Activated naive CD8-positive, alpha-beta T cell (primary cell): ENCODE measurements at regions not wholly inside any gene's neighbourhood (a gene's known extent, or its start where the extent isn't known, plus 50 kb on each side); places are given as distances from the start of the nearest gene placed in this dataset.
"Not testable (repeated sequence)": the region's sequence is repeated elsewhere in the genome, so short reads cannot be mapped to it uniquely, and the experiment has no call there.

Source experiments
- H3K27ac Mint-ChIP-seq: one replicate; pipeline ENCODE4 v1.8.0; 2021; ENCODE audit warnings: mixed read lengths
- H3K27me3 Mint-ChIP-seq: one replicate; pipeline ENCODE4 v1.8.0; 2021; ENCODE audit warnings: mixed read lengths
- H3K36me3 Mint-ChIP-seq: one replicate; pipeline ENCODE4 v1.8.0; 2021; ENCODE audit warnings: mixed read lengths
- H3K4me1 Mint-ChIP-seq: one replicate; pipeline ENCODE4 v1.8.0; 2021; ENCODE audit warnings: low read depth, mixed read lengths
- H3K4me3 Mint-ChIP-seq: one replicate; pipeline ENCODE4 v1.8.0; 2021; ENCODE audit warnings: mild to moderate bottlenecking, mixed read lengths
- H3K9me3 Mint-ChIP-seq: one replicate; pipeline ENCODE4 v1.8.0; 2021; ENCODE audit warnings: low read depth, mixed read lengths

DNA sequence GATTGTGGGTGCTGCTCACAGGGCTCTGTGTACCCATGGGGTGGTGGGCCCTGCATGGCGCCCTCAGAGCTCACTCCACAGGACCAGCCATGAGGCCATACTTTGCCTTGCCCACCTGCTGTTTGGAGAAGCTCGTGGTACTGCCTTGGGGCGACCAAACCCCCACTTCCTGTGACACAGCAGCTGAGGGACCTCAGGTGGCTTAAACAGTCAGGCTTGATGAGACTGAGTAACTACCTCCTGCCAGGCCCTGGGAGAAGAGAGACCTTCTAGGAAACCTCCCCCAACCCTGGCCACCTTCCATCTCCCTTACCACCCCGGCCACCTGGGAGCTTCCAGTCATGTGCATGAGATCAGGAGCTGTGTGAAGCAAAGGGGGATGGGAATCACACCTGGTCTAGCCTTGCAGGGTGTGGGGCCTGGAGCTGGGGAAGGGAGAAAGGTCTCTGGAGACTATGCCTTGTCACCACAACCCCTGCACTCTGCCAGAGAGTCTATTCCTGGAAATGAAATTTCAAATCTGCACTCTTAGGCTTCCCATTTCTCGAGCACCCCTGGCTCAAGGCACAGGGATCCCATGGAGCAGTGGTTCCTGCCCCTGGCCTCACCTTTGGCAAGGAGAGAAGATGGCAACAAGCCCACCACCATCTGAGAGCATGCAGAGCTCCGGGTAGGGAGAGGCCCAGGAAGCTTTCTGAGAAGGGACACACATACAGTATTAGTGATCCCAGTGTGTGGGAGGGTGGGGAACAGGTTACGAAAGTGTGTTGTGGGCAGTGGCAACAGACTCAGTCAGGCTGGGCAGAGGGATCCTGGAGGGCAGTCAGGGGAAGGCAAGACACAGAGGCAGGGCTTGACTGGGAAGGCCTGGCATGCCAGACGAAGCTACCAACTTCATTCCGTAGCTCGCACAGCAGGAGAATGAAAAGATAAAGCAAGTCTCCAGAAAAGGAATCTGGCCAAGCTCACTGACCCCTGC lies 125.0 kb downstream of the URI1 start:
- Mint-ChIP-seq H3K27me3 (peaks cover 1% of the 10 kb centered on the region), H3K4me3 (no peak overlapping the region), H3K36me3 (peaks cover 2% of the 10 kb centered on the region), H3K9me3 (no peaks in the 10 kb centered on the region), H3K27ac (no peak overlapping the region), H3K4me1 (no peaks in the 10 kb centered on the region)

GRCh38 chr19:30067956-30068506 lies 126.0 kb downstream of the URI1 start:
- H3K36me3 Mint-ChIP-seq, H3K27ac Mint-ChIP-seq, H3K9me3 Mint-ChIP-seq, H3K27me3 Mint-ChIP-seq, H3K4me3 Mint-ChIP-seq, H3K4me1 Mint-ChIP-seq: not testable (repeated sequence)

- no peak overlapping the region for H3K4me3 Mint-ChIP-seq
- no peaks in the 10 kb centered on the region for H3K9me3 Mint-ChIP-seq
- H3K27ac Mint-ChIP-seq, result no peak overlapping the region
- peaks cover 2% of the 10 kb centered on the region for H3K36me3 Mint-ChIP-seq
- no peaks in the 10 kb centered on the region for H3K4me1 Mint-ChIP-seq
- H3K27me3 Mint-ChIP-seq, result peaks cover 1% of the 10 kb centered on the region
Measured at GRCh38 chr19:30068528-30069395, 126.7 kb downstream of the URI1 start.

- Mint-ChIP-seq H3K27me3 (peaks cover 1% of the 10 kb centered on the region), H3K27ac (no peak overlapping the region), H3K36me3 (peaks cover 2% of the 10 kb centered on the region), H3K4me3 (no peak overlapping the region), H3K4me1 (no peaks in the 10 kb centered on the region), H3K9me3 (no peaks in the 10 kb centered on the region)
Measured at GRCh38 chr19:30069535-30070197, 127.6 kb downstream of the URI1 start.

- Mint-ChIP-seq H3K27me3 (peaks cover 1% of the 10 kb centered on the region), H3K9me3 (no peaks in the 10 kb centered on the region), H3K36me3 (peaks cover 2% of the 10 kb centered on the region), H3K27ac (no peak overlapping the region), H3K4me1 (no peaks in the 10 kb centered on the region), H3K4me3 (no peak overlapping the region)
Measured at GRCh38 chr19:30070198-30070967, 128.3 kb downstream of the URI1 start.

DNA sequence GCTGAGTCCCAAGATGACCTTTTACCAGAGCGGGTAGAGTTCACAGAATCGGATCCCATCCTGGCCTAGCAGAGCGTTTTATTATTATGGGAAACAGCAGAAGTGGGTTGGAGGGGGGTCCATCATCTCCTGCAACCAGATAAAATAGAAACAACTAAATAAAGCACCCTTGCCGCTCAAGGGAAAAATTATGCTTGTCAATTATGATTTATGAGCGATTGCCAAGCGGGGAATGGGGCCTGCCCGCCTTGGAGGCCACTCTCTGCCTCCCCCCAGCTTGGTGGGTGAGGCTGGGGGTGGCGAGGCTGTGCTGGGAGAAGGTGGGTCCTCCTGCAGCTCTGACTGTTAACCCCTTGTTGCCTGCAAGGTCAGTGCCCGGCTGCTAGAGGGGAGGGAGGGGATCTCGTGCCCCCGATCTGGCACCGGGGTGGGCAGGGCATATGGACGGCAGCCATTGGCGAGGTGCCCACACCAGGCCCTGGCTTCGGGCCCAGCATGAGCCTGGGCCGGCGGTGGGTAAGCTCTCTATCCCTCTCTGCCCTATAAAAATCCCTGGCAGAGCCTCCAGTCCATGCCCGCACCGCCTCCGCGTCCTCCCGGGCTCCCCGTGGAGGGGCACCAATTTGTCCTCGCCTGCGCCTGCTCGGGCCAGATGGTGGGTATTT lies 129.1 kb downstream of the URI1 start:
- no peak overlapping the region for H3K27ac Mint-ChIP-seq
- peaks cover 2% of the 10 kb centered on the region for H3K36me3 Mint-ChIP-seq
- no peaks in the 10 kb centered on the region for H3K4me1 Mint-ChIP-seq
- H3K4me3 Mint-ChIP-seq, result no peak overlapping the region
- peaks cover 1% of the 10 kb centered on the region for H3K27me3 Mint-ChIP-seq
- no peaks in the 10 kb centered on the region for H3K9me3 Mint-ChIP-seq

DNA sequence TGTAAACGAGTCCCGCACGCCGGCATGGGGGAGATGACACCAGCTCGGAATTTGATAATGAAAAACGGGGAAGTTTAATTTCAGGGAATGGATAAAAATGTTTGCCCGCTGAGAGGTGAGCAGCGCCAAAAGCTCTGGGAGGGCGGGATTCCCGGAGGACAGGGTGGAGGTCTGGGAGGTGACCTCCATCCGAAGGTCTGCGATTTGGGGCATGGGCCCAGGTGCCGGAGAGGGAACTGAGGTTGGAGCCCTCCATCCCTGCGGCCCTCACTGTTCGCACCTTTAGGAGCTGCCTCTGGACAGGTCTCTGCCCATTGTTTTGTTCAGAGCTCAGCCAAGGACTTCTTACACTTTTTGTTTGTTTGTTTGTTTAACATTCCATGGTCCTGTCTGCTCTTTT lies 129.8 kb downstream of the URI1 start:
- H3K4me1 Mint-ChIP-seq, result no peaks in the 10 kb centered on the region
- no peak overlapping the region for H3K27ac Mint-ChIP-seq
- peaks cover 1% of the 10 kb centered on the region for H3K27me3 Mint-ChIP-seq
- peaks cover 2% of the 10 kb centered on the region for H3K36me3 Mint-ChIP-seq
- H3K4me3 Mint-ChIP-seq, result no peak overlapping the region
- H3K9me3 Mint-ChIP-seq, result no peaks in the 10 kb centered on the region

DNA sequence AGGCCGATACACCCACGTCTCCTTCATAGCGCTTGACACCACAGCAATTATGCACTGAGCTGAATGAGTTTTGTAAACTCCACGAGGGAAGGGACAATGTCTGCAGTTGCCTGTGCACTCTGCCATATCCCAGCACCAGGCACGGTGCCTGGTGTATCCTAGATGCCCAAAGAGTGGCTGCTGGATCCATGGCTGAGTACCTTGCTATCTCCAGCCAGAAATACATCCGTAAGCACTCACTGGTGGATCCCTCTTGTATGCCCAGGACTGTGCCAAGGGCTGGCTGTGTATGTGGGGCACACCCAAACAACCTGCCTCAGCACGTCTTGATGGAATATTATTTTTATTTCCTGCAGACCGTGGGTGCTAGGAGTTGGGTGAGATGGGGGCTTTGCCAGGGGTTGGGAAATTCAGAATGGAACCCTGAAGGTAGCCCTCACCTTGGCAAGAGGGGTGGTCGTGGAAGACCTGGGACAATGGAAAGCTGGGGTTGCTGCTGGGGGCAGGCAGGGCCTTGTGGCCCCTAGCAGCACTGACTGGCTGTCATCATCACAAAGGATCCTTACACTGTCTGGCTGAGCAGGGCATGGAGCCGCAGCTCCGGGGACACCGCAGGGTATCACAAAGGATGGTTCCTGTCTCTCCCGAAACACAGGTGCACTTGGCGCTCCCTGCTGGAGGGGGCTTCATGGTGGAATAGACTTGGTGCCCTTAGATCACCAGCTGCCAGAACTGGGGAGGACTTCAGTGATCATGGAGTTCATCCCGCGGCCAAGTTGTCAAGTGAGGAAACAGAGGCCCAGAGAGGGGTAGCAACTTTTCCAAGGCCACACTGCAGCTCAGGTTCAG lies 131.3 kb downstream of the URI1 start:
- Mint-ChIP-seq H3K27ac (no peak overlapping the region), H3K36me3 (peaks cover under 1% of the 10 kb centered on the region)

GRCh38 chr19:30074096-30074495 lies 132.1 kb downstream of the URI1 start:
- Mint-ChIP-seq H3K27ac (no peak overlapping the region), H3K4me1 (no peaks in the 10 kb centered on the region), H3K36me3 (no peaks in the 10 kb centered on the region), H3K9me3 (no peaks in the 10 kb centered on the region), H3K4me3 (no peak overlapping the region), H3K27me3 (peaks cover under 1% of the 10 kb centered on the region)

More for the DNA sequence above, 131.3 kb downstream of the URI1 start:
- Mint-ChIP-seq H3K4me3 (no peak overlapping the region), H3K27me3 (no peaks in the 10 kb centered on the region), H3K9me3 (no peaks in the 10 kb centered on the region), H3K4me1 (no peaks in the 10 kb centered on the region)

DNA sequence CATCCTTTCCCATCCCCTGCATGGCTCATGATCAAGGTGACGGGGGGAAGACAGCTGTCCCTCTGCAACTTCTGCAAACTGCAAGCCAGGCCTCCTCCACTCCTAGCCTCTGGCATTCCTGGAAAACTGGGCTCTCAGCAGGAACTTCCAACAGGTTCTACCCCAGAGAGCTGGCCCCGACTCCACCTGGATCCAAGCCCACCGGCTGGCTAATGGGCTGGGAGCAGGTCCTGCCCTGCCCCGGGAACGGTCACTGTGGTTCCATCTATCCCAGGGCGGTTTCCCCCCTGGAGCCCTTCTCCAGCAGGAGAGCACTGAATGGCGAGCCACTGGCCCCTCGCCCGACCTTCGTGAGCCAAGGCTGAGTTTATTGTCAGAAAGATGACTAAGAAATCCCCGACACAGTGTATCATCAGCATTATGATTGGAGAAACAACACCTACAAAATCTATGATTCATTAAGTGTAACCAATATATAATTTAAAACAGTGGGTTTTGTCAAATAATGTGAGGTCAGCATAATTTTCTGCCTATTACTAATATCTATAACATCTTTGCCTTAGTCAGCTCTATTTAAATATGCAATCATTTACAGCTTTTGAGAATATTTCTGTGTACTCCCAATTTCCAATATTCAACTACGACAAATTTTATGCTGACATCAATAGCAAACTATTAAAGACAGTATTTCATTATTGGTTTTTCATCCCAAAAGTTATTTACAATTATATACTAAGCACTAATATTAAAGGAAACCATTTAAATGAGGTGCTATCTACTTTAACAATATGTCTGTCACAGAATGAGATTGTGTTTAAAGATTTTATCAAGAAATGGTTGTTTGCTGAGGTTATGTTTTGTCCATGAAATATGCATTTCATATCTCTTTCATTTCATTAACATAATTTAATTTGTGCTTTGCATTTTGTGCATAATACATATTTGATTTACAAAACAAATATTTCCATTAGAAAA lies 133.0 kb downstream of the URI1 start:
- peaks cover 3% of the 10 kb centered on the region for H3K27me3 Mint-ChIP-seq
- no peak overlapping the region for H3K4me3 Mint-ChIP-seq
- no peaks in the 10 kb centered on the region for H3K9me3 Mint-ChIP-seq
- no peaks in the 10 kb centered on the region for H3K4me1 Mint-ChIP-seq
- H3K36me3 Mint-ChIP-seq, result no peaks in the 10 kb centered on the region
- no peak overlapping the region for H3K27ac Mint-ChIP-seq

DNA sequence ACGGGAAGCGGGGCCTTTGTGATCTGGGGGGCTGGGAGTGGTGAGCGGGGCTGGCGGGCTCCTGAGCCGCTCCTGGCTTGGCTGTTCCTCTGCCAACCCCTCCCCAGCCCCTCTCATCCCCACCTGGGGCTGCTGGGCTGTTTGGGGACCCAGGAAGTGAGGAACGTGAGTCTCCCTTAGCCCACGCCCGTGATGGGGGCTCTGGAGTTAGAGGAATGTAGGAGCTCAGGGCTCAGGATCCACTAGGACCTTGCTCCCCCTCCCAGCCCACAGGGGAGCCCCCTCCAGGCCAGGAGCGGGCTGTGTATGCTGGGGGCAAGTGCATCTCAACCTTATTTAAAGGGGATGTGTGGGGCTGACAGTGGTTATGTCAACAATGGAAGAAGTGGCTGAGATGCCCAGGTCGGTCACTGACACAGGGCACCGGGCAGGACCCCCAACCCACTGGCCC lies 134.1 kb downstream of the URI1 start:
- Mint-ChIP-seq H3K27ac (no peak overlapping the region), H3K9me3 (no peaks in the 10 kb centered on the region), H3K27me3 (peaks cover 3% of the 10 kb centered on the region), H3K36me3 (no peaks in the 10 kb centered on the region), H3K4me1 (no peaks in the 10 kb centered on the region), H3K4me3 (no peak overlapping the region)
